H1 (cell line): ENCODE measurements at regions not wholly inside any gene's neighbourhood (a gene's known extent, or its start where the extent isn't known, plus 50 kb on each side); places are given as distances from the start of the nearest gene placed in this dataset.

Source experiments
- CBX8 ChIP-seq: fragments of 300-800, 300-1000 bp; sonication (generic); IDR thresholded peaks from 2 replicates; pipeline ENCODE4 v1.7.1; 2016; ENCODE audit warnings: low read depth, low read length, borderline replicate concordance
- CEBPB ChIP-seq: IDR thresholded peaks from 2 replicates; pipeline ENCODE4 v1.6.1; 2012; ENCODE audit warnings: low read depth, low read length
- CTBP2 ChIP-seq: IDR thresholded peaks from 2 replicates; pipeline ENCODE4 v1.7.0; 2011; ENCODE audit warnings: borderline replicate concordance, mild to moderate bottlenecking, moderate library complexity, mixed read lengths, low read length; ENCODE audit not compliant: insufficient read depth, insufficient read length
- E2F6 ChIP-seq: IDR thresholded peaks from 2 replicates; pipeline ENCODE4 v1.6.1; 2012; ENCODE audit warnings: inconsistent platforms
- HDAC6 ChIP-seq: IDR thresholded peaks from one replicate; pipeline ENCODE4 v1.7.1; 2012; ENCODE audit warnings: low read depth, mild to moderate bottlenecking, inconsistent platforms, low read length, moderate library complexity
- KDM1A ChIP-seq: fragments of 200-600, 300-600 bp; sonication (generic); IDR thresholded peaks from 2 replicates; pipeline ENCODE4 v1.7.1; 2016; ENCODE audit warnings: mild to moderate bottlenecking, low read length, borderline replicate concordance
- KDM5A ChIP-seq: fragments of 200-600 bp; IDR thresholded peaks from 2 replicates; pipeline ENCODE4 v1.7.1; 2012; ENCODE audit warnings: mild to moderate bottlenecking, low read length, inconsistent platforms, mixed read lengths
- RAD21 ChIP-seq, 2 experiments: IDR thresholded peaks in 1 of 2; conservative IDR thresholded peaks in 1 of 2; 2 replicates each; pipeline ENCODE4 v1.6.1; 2011; ENCODE audit warnings: low read depth in 2 of 2, low read length in 2 of 2, improper control_type of control experiment in 1 of 2, inconsistent platforms in 1 of 2, mild to moderate bottlenecking in 1 of 2, moderate library complexity in 1 of 2
- SP1 ChIP-seq: IDR thresholded peaks from 2 replicates; pipeline ENCODE4 v1.6.1; 2011; ENCODE audit warnings: low read depth, low read length
- TBP ChIP-seq: IDR thresholded peaks from 2 replicates; pipeline ENCODE4 v1.6.1; 2011; ENCODE audit warnings: low read depth, low read length, improper control_type of control experiment
- TCF12 ChIP-seq: IDR thresholded peaks from 2 replicates; pipeline ENCODE4 v1.6.1; 2011; ENCODE audit warnings: low read depth, mild to moderate bottlenecking, low read length
- TF ChIP-seq, protein P1 (sequence below): fragments of 300-600 bp; sonication (generic); IDR thresholded peaks from 2 replicates; pipeline ENCODE4 v1.7.1; 2012; ENCODE audit warnings: low read length, moderate library complexity, mild to moderate bottlenecking, inconsistent platforms; ENCODE audit not compliant: insufficient replicate concordance

DNA sequence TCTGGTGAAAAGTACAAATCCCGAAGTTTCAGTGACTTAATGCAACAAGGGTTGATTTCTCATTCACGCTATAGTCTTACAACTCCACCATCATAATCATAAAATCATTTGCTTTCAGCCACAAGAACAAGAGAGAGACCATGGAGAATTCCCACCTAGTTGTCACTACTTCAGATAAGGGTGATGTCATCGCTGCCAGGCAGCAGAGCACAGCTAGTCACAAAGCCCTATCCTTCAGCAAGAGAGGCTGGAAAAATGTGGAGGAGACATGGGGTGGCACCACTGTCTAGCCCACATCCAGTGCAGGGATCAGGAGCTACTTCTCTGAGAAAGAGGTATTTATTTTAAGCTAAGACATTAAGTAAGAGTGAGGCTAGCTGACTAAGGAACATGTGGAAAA, 356.1 kb downstream of the YTHDC2 start (continued):
- TF ChIP-seq, protein P1, sequence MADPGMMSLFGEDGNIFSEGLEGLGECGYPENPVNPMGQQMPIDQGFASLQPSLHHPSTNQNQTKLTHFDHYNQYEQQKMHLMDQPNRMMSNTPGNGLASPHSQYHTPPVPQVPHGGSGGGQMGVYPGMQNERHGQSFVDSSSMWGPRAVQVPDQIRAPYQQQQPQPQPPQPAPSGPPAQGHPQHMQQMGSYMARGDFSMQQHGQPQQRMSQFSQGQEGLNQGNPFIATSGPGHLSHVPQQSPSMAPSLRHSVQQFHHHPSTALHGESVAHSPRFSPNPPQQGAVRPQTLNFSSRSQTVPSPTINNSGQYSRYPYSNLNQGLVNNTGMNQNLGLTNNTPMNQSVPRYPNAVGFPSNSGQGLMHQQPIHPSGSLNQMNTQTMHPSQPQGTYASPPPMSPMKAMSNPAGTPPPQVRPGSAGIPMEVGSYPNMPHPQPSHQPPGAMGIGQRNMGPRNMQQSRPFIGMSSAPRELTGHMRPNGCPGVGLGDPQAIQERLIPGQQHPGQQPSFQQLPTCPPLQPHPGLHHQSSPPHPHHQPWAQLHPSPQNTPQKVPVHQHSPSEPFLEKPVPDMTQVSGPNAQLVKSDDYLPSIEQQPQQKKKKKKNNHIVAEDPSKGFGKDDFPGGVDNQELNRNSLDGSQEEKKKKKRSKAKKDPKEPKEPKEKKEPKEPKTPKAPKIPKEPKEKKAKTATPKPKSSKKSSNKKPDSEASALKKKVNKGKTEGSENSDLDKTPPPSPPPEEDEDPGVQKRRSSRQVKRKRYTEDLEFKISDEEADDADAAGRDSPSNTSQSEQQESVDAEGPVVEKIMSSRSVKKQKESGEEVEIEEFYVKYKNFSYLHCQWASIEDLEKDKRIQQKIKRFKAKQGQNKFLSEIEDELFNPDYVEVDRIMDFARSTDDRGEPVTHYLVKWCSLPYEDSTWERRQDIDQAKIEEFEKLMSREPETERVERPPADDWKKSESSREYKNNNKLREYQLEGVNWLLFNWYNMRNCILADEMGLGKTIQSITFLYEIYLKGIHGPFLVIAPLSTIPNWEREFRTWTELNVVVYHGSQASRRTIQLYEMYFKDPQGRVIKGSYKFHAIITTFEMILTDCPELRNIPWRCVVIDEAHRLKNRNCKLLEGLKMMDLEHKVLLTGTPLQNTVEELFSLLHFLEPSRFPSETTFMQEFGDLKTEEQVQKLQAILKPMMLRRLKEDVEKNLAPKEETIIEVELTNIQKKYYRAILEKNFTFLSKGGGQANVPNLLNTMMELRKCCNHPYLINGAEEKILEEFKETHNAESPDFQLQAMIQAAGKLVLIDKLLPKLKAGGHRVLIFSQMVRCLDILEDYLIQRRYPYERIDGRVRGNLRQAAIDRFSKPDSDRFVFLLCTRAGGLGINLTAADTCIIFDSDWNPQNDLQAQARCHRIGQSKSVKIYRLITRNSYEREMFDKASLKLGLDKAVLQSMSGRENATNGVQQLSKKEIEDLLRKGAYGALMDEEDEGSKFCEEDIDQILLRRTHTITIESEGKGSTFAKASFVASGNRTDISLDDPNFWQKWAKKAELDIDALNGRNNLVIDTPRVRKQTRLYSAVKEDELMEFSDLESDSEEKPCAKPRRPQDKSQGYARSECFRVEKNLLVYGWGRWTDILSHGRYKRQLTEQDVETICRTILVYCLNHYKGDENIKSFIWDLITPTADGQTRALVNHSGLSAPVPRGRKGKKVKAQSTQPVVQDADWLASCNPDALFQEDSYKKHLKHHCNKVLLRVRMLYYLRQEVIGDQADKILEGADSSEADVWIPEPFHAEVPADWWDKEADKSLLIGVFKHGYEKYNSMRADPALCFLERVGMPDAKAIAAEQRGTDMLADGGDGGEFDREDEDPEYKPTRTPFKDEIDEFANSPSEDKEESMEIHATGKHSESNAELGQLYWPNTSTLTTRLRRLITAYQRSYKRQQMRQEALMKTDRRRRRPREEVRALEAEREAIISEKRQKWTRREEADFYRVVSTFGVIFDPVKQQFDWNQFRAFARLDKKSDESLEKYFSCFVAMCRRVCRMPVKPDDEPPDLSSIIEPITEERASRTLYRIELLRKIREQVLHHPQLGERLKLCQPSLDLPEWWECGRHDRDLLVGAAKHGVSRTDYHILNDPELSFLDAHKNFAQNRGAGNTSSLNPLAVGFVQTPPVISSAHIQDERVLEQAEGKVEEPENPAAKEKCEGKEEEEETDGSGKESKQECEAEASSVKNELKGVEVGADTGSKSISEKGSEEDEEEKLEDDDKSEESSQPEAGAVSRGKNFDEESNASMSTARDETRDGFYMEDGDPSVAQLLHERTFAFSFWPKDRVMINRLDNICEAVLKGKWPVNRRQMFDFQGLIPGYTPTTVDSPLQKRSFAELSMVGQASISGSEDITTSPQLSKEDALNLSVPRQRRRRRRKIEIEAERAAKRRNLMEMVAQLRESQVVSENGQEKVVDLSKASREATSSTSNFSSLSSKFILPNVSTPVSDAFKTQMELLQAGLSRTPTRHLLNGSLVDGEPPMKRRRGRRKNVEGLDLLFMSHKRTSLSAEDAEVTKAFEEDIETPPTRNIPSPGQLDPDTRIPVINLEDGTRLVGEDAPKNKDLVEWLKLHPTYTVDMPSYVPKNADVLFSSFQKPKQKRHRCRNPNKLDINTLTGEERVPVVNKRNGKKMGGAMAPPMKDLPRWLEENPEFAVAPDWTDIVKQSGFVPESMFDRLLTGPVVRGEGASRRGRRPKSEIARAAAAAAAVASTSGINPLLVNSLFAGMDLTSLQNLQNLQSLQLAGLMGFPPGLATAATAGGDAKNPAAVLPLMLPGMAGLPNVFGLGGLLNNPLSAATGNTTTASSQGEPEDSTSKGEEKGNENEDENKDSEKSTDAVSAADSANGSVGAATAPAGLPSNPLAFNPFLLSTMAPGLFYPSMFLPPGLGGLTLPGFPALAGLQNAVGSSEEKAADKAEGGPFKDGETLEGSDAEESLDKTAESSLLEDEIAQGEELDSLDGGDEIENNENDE: no peak
- TF ChIP-seq RAD21 (IDR thresholded peaks at IDR 0.05 in 1 of 2, conservative IDR thresholded peaks at IDR 0.05 in 1 of 2; ENCODE audit: low read depth in 2 of 2, low read length in 2 of 2) (no peak), SP1 (no peak), HDAC6 (no peak), TCF12 (no peak), CBX8 (no peak), KDM5A (no peak), E2F6 (no peak), KDM1A (no peak), CTBP2 (no peak), TBP (no peak), CEBPB (no peak)
